K562 (cell line): ENCODE measurements at regions not wholly inside any gene's neighbourhood (a gene's known extent, or its start where the extent isn't known, plus 50 kb on each side); places are given as distances from the start of the nearest gene placed in this dataset.
A peak's percentile ranks its signal among the peaks of the same experiment; 100 is the strongest.

ENCODE experiments used
- ATAC-seq: fragments of 200-7000 bp; cut with Tn5 transposase; 3 replicates; pipeline ENCODE4 v1.9.1; 2020; ENCODE audit warnings: moderate library complexity
- BruUV-seq: library from RNA; stranded (reverse); fragments of 400-500 nt; replicated peaks from 2 replicates; lab custom pipeline; 2021; lab: Mats Ljungman, UMichigan
- CTCF ChIA-PET: fragments of 300-600 bp; formaldehyde crosslinking; extraction: SDS; loops from one replicate; lab custom pipeline; 2021; ENCODE audit warnings: low intra/inter-chr PET ratio; lab: Yijun Ruan, JAX
- POLR2A ChIA-PET: fragments of 300-600, 350-650 bp; sonication (Branson Sonifier 250); formaldehyde crosslinking; extraction: SDS; loops from one replicate; lab custom pipeline; 2021; ENCODE audit warnings: antibody characterized with exemption, inconsistent platforms; lab: Yijun Ruan, JAX
- DNase-seq, 4 experiments: peaks; one replicate each; pipeline versions ENCODE4 v3.0.0 to v3.0.0-alpha.2; 2011 to 2018; ENCODE audit warnings: low spot score in 3 of 4, mixed read lengths in 3 of 4; ENCODE audit errors: extremely low read depth in 1 of 4
- FAIRE-seq: peaks from 2 replicates; lab custom pipeline; 2011; peaks lifted over from hg19 to GRCh38; lab: Jason Lieb, UNC
- H2AFZ ChIP-seq: 2 replicates; pipeline ENCODE4 v1.6.0; 2011; ENCODE audit warnings: low read depth, low read length, control low read depth, inconsistent platforms
- H3K27ac ChIP-seq: fragments of 200-600 bp; 3 replicates; pipeline ENCODE4 v1.8.0; 2011; ENCODE audit warnings: low read depth, mild to moderate bottlenecking, control low read depth, inconsistent platforms, low read length, moderate library complexity, mixed read lengths; ENCODE audit errors: extremely low read depth
- H3K27me3 ChIP-seq, 2 experiments: fragments of 300-600 bp in 1 of 2; 2 replicates in 1 of 2; 3 replicates in 1 of 2; pipeline versions ENCODE4 v1.6.0 to v1.8.0; 2011; ENCODE audit warnings: inconsistent platforms in 2 of 2, low read length in 2 of 2, mild to moderate bottlenecking in 1 of 2, mixed read lengths in 1 of 2, moderate library complexity in 1 of 2; ENCODE audit not compliant: control insufficient read depth in 2 of 2, insufficient read depth in 2 of 2
- H3K36me3 ChIP-seq: fragments of 300-600 bp; 3 replicates; pipeline ENCODE4 v1.8.0; 2011; ENCODE audit warnings: mild to moderate bottlenecking, low read length, inconsistent platforms; ENCODE audit not compliant: control insufficient read depth, insufficient read depth
- H3K4me1 ChIP-seq, 2 experiments: fragments of 200-600 bp in 1 of 2; replicated peaks in 1 of 2; 2 replicates in 1 of 2; 3 replicates in 1 of 2; pipeline versions ENCODE4 v1.5.1 to v1.8.0; 2011; ENCODE audit warnings: inconsistent platforms in 2 of 2, low read length in 2 of 2, mild to moderate bottlenecking in 1 of 2, mixed read lengths in 1 of 2, moderate library complexity in 1 of 2; ENCODE audit not compliant: control insufficient read depth in 2 of 2, insufficient read depth in 2 of 2
- H3K4me2 ChIP-seq: 2 replicates; pipeline ENCODE4 v1.6.1; 2011; ENCODE audit warnings: low read length, control low read depth, inconsistent platforms, mixed read lengths; ENCODE audit not compliant: insufficient read depth
- H3K4me3 ChIP-seq: fragments of 200-600 bp; sonication (generic), shearing (Covaris generic); 2 replicates; pipeline ENCODE4 v1.5.1; 2016; ENCODE audit warnings: control low read depth, inconsistent platforms
- H3K79me2 ChIP-seq: fragments of 200-600 bp; 3 replicates; pipeline ENCODE4 v1.8.0; 2011; ENCODE audit warnings: low read length, inconsistent platforms; ENCODE audit not compliant: control insufficient read depth, insufficient read depth
- H3K9ac ChIP-seq, 2 experiments: 2 replicates each; pipeline versions ENCODE4 v1.6.0 to v1.6.1; 2011; ENCODE audit warnings: low read depth in 2 of 2, low read length in 2 of 2, control low read depth in 1 of 2, inconsistent platforms in 1 of 2, mild to moderate bottlenecking in 1 of 2, mixed read lengths in 1 of 2; ENCODE audit not compliant: insufficient read depth in 1 of 2
- H3K9me1 ChIP-seq: one replicate; pipeline ENCODE4 v1.6.0; 2011; ENCODE audit warnings: inconsistent platforms, mild to moderate bottlenecking, low read length, moderate library complexity; ENCODE audit not compliant: control insufficient read depth, insufficient read depth
- H3K9me3 ChIP-seq: replicated peaks from 2 replicates; pipeline ENCODE4 v1.5.1; 2011; ENCODE audit warnings: low read depth, low read length, inconsistent platforms; ENCODE audit not compliant: control insufficient read depth, insufficient read depth
- H4K20me1 ChIP-seq: replicated peaks from 2 replicates; pipeline ENCODE4 v1.6.1; 2011; ENCODE audit warnings: low read length, inconsistent platforms, mixed read lengths; ENCODE audit not compliant: control insufficient read depth, insufficient read depth
- ZNF41 ChIP-seq: fragments of 250-450 bp; sonication (Bioruptor Pico); conservative IDR thresholded peaks from 2 replicates; pipeline ENCODE4 v1.4.0; 2020; ENCODE audit warnings: mild to moderate bottlenecking
- ZNF507 ChIP-seq: conservative IDR thresholded peaks from 2 replicates; pipeline ENCODE4 v1.6.1; 2017; ENCODE audit warnings: missing genetic modification characterization, missing compliant biosample characterization
- WGBS: fragments of 100-300 bp; shearing (Covaris generic); methylation state at CpG from one replicate; pipeline ENCODE4 v1.1.6; 2016; ENCODE audit warnings: low coverage, mixed read lengths; ENCODE audit not compliant: insufficient coverage; ENCODE audit errors: missing lambda C conversion rate; 5-methylcytosine and 5-hydroxymethylcytosine counted together
- in situ Hi-C: fragments of 300-500 bp; cut with MboI; formaldehyde crosslinking; loops from 4 replicates; pipeline ENCODE4 v1.15.0; 2018; ENCODE audit warnings: inconsistent platforms, mixed read lengths
- intact Hi-C: fragments of 100-400 bp; cut with micrococcal nuclease; formaldehyde crosslinking; loops from 2 replicates; pipeline ENCODE4 v1.14.2; 2022
- TF ChIP-seq, protein P1 (sequence below): sonication (generic); formaldehyde crosslinking; IDR thresholded peaks from 2 replicates; pipeline ENCODE4 v1.8.1; 2023; ENCODE audit warnings: missing genetic modification reagents, mild to moderate bottlenecking, borderline replicate concordance

DNA sequence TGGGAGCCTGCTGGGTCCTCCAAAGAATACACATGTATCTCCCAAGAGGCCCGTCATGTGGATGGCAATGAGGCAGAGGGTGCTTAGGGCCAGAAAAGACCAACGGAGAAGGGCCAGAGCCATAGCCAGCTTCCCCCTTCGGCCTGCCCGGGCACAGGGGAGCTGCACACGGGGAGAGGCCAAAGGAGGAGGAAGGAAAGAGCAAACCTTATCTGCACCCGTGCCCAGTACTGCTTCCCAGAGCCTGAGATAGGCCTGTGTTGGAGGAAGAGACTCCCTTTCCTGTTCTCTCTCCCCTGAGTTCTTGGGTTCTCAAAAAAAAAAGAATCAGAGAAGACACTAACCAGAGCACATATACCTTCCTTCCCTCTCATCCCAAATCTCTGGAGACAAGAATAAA, 250.3 kb downstream of the ANAPC1 start:
- FAIRE-seq (no peak), DNase-seq (no peak)
- POLR2A ChIA-PET: no interaction called here
- peaks cover 6% of the 10 kb centered on the region for H3K9me3 ChIP-seq
- no peaks in the 10 kb centered on the region for H3K9me1 ChIP-seq
- H3K4me2 ChIP-seq: no peak overlapping the region
- CTCF ChIA-PET: no interaction called here
- peak overlapping the region; percentile 46 for H2AFZ ChIP-seq
- in situ Hi-C loops: no loop called here
- peaks cover 0 to 8% of the 10 kb centered on the region in 2 experiments; a peak in 2 of 5 replicates for H3K4me1 ChIP-seq
- H3K79me2 ChIP-seq: no peaks in the 10 kb centered on the region
- no peaks in the 10 kb centered on the region for H3K36me3 ChIP-seq
- 27% methylated on average over 6 of the region's 6 CpGs for WGBS
- H3K27ac ChIP-seq: no peak overlapping the region
- no peak overlapping the region for H3K9ac ChIP-seq
- H4K20me1 ChIP-seq: no peaks in the 10 kb centered on the region
- no TSS peak for BruUV-seq
- peak; percentile 86 for TF ChIP-seq ZNF41 (CRISPR knock-in tag)
- TF ChIP-seq ZNF507 (tag): no peak
- TF ChIP-seq, protein P1, sequence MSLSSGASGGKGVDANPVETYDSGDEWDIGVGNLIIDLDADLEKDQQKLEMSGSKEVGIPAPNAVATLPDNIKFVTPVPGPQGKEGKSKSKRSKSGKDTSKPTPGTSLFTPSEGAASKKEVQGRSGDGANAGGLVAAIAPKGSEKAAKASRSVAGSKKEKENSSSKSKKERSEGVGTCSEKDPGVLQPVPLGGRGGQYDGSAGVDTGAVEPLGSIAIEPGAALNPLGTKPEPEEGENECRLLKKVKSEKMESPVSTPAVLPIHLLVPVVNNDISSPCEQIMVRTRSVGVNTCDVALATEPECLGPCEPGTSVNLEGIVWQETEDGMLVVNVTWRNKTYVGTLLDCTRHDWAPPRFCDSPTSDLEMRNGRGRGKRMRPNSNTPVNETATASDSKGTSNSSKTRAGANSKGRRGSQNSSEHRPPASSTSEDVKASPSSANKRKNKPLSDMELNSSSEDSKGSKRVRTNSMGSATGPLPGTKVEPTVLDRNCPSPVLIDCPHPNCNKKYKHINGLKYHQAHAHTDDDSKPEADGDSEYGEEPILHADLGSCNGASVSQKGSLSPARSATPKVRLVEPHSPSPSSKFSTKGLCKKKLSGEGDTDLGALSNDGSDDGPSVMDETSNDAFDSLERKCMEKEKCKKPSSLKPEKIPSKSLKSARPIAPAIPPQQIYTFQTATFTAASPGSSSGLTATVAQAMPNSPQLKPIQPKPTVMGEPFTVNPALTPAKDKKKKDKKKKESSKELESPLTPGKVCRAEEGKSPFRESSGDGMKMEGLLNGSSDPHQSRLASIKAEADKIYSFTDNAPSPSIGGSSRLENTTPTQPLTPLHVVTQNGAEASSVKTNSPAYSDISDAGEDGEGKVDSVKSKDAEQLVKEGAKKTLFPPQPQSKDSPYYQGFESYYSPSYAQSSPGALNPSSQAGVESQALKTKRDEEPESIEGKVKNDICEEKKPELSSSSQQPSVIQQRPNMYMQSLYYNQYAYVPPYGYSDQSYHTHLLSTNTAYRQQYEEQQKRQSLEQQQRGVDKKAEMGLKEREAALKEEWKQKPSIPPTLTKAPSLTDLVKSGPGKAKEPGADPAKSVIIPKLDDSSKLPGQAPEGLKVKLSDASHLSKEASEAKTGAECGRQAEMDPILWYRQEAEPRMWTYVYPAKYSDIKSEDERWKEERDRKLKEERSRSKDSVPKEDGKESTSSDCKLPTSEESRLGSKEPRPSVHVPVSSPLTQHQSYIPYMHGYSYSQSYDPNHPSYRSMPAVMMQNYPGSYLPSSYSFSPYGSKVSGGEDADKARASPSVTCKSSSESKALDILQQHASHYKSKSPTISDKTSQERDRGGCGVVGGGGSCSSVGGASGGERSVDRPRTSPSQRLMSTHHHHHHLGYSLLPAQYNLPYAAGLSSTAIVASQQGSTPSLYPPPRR: no peak
- TF ChIP-seq, all 486 proteins: peak for 1
- intact Hi-C loops: no loop called here
- H3K4me3 ChIP-seq: no peak overlapping the region
- ATAC-seq: peak; percentile 51; the same call in 2 of the 3 replicates
- no peaks in the 10 kb centered on the region for H3K27me3 ChIP-seq
